Lower leg skin (tissue), 3 donors: ENCODE measurements at regions not wholly inside any gene's neighbourhood (a gene's known extent, or its start where the extent isn't known, plus 50 kb on each side); places are given as distances from the start of the nearest gene placed in this dataset.

Experiments used
- CTCF ChIP-seq, 3 donors: fragments of 450-650 bp; IDR thresholded peaks; one replicate each; pipeline ENCODE4 v1.5.1; 2016; ENCODE audit warnings: antibody characterized with exemption in 3 of 3, mild to moderate bottlenecking in 3 of 3, moderate library complexity in 2 of 3
- POLR2A ChIP-seq, 2 donors: fragments of 450-650 bp; IDR thresholded peaks; one replicate each; pipeline ENCODE4 v1.6.1; 2016 to 2017; ENCODE audit warnings: antibody characterized with exemption in 2 of 2, mild to moderate bottlenecking in 1 of 2, moderate library complexity in 1 of 2

- TF ChIP-seq CTCF (IDR thresholded peaks at IDR 0.05): no peak
- TF ChIP-seq POLR2A (IDR thresholded peaks at IDR 0.05): no peak
These were observed 189.1 kb downstream of the EPM2A start for GRCh38 chr6:145546265-145546664.
